ENCODE measurements at regions not wholly inside any gene's neighbourhood (a gene's known extent, or its start where the extent isn't known, plus 50 kb on each side); places are given as distances from the start of the nearest gene placed in this dataset.

DNA sequence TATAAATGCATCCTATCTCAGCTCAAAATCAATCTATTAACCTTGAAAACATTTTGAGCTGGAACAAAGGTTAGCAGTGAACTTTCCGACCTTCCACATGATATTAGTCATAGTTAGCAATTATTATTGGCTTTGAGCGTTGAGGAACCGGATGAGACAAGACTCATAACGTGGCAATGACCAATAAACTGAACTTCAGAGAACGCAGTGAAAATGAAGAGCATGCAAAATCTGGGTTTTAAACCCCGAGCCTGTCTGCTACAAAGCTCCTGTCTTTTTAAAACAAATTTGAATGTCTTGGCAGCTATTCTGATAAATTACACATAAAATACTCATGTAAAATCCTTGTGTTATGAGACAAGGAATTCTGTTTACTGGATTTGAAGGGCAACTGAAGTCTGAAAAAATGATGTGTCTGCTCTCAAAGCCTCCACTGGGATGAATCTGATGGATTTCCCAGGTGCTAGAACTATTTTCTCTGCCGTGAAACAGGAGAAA lies 74.7 kb upstream of the ITGB1 start:
- TF ChIP-seq CTCF (IDR thresholded peaks at IDR 0.05): no peak
- TF ChIP-seq POLR2A (IDR thresholded peaks at IDR 0.05): no peak
- TF ChIP-seq EP300 (IDR thresholded peaks at IDR 0.05): no peak
